Ovary (tissue), 7 donors: ENCODE measurements at regions not wholly inside any gene's neighbourhood (a gene's known extent, or its start where the extent isn't known, plus 50 kb on each side); places are given as distances from the start of the nearest gene placed in this dataset.

Source experiments
- DNase-seq, 5 donors: peaks; one replicate each; pipeline ENCODE4 v3.0.0-alpha.2; 2019 to 2020
- H3K27ac ChIP-seq, 2 donors: fragments of 200-600 bp; one replicate each; pipeline versions ENCODE4 v1.5.1 to v1.8.0; 2019 to 2022
- H3K27me3 ChIP-seq: fragments of 200-600 bp; one replicate; pipeline ENCODE4 v1.8.0; 2022
- H3K36me3 ChIP-seq: fragments of 200-600 bp; sonication (generic); one replicate; pipeline ENCODE4 v1.5.1; 2019
- H3K4me1 ChIP-seq: one replicate; pipeline ENCODE4 v1.8.1; 2013; ENCODE audit warnings: mild to moderate bottlenecking, moderate library complexity; ENCODE audit not compliant: insufficient read depth
- H3K4me3 ChIP-seq: fragments of 200-600 bp; sonication (generic); one replicate; pipeline ENCODE4 v1.5.1; 2017
- H3K9me3 ChIP-seq, 2 donors: fragments of 200-600 bp in 1 of 2; sonication (generic) in 1 of 2; one replicate each; pipeline versions ENCODE4 v1.5.1 to v1.8.1; 2013 to 2019; ENCODE audit warnings: mild to moderate bottlenecking in 1 of 2, moderate library complexity in 1 of 2
- EP300 ChIP-seq: sonication (generic); formaldehyde crosslinking; IDR thresholded peaks from one replicate; pipeline ENCODE4 v1.6.1; 2017; ENCODE audit warnings: antibody characterized with exemption
- POLR2A ChIP-seq: fragments of 450-650 bp; IDR thresholded peaks from one replicate; pipeline ENCODE4 v1.6.1; 2017; ENCODE audit warnings: antibody characterized with exemption, mild to moderate bottlenecking, moderate library complexity
- WGBS, 3 donors: extraction: QIAGEN DNeasy Blood & Tissue Kit in 1 of 3; methylation state at CpG; one replicate each; pipeline versions ENCODE4 v1.1.5 to v1.1.7; 2013 to 2017; 5-methylcytosine and 5-hydroxymethylcytosine counted together
- intact Hi-C, 4 donors: fragments of 100-400 bp; cut with DNase I; formaldehyde crosslinking; loops; one replicate each; pipeline versions ENCODE4 v1.11.0 to v1.15.1; 2022 to 2023
- TF ChIP-seq, protein P1 (sequence below), 3 donors: fragments of 450-650 bp in 2 of 3; fragments of 200-600 bp in 1 of 3; IDR thresholded peaks; one replicate each; pipeline versions ENCODE4 v1.5.1 to v1.8.0; 2016 to 2022; ENCODE audit warnings: antibody characterized with exemption in 3 of 3, mild to moderate bottlenecking in 1 of 3
- donor health status: DM: no; HTN: no; CAD: no; lungs with moderate emphysema.
- donor health status: DM: no; HTN: no; CAD: no.
- donor health status: Bipolar disorder and iron deficiency.
- donor health status: DM: no; HTN: no; CAD: no.
- donor health status: DM: yes; HTN: yes; CAD: no.

DNA sequence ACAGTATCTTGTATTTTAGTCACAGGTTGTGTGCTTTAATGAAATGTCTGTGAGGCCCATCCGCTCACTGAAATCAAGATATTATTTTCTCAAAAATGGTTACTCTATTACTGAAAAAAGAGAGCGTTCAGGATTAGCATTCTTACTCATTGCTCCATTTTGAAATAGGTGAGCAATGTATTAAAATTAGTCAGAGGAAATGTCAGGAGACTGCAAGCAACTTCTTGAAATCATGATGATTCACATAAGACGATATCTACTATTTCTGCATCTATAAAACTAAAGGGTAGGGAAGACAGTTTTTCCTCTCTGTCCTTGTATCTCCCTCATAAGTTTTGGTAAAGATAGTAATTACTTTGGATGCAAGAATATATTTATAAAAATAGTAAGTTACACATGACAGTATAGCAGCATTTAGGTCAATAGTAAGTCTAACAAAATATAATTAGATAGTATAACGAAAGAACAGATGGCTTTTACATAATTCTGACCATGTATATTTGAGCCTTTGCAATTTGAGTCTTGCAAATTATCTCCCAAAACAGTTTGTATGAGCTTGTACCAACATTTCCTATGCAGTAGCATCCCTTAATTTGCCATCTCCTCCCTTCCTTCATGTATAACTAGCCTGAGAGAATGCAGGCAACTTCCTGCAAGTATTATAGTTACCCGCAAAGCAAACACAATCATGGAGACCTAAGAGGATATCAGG is 937.8 kb downstream of the PCDH7 start:
- no peaks in the 10 kb centered on the region for H3K9me3 ChIP-seq
- no peak for DNase-seq
- 89 to 93% (median 91%) methylated on average over 5 of the region's 5 CpGs for WGBS, 3 donors
- H3K4me1 ChIP-seq: no peaks in the 10 kb centered on the region
- intact Hi-C loops: no loop called here
- H3K4me3 ChIP-seq: no peak overlapping the region
- no peak for TF ChIP-seq POLR2A
- TF ChIP-seq, protein P1, sequence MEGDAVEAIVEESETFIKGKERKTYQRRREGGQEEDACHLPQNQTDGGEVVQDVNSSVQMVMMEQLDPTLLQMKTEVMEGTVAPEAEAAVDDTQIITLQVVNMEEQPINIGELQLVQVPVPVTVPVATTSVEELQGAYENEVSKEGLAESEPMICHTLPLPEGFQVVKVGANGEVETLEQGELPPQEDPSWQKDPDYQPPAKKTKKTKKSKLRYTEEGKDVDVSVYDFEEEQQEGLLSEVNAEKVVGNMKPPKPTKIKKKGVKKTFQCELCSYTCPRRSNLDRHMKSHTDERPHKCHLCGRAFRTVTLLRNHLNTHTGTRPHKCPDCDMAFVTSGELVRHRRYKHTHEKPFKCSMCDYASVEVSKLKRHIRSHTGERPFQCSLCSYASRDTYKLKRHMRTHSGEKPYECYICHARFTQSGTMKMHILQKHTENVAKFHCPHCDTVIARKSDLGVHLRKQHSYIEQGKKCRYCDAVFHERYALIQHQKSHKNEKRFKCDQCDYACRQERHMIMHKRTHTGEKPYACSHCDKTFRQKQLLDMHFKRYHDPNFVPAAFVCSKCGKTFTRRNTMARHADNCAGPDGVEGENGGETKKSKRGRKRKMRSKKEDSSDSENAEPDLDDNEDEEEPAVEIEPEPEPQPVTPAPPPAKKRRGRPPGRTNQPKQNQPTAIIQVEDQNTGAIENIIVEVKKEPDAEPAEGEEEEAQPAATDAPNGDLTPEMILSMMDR (IDR thresholded peaks at IDR 0.05): no peak
- TF ChIP-seq EP300: no peak
- no peaks in the 10 kb centered on the region for H3K27me3 ChIP-seq
- H3K27ac ChIP-seq: no peak overlapping the region
- H3K36me3 ChIP-seq: no peaks in the 10 kb centered on the region

DNA sequence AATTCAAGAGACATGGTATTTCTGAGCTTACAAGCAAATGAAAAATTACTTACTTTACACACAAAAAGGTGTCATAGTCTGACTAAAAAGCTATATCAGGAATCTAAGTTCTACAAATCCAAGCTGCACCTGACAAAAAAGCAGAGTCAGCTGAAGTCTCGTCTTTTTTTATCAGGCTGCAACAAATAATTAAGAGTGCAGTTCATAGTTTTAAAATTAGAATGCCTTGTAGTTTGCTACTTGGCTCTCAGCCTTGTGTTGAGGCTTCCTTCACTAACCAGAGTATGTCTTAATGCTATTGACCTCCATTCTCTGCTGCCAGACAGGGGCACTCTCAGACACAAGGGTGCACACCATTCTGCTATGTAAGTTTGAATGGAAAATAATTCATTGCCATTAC is 940.7 kb downstream of the PCDH7 start:
- Histone ChIP-seq H3K27ac (no peak overlapping the region), H3K36me3 (no peaks in the 10 kb centered on the region), H3K4me1 (no peaks in the 10 kb centered on the region), H3K4me3 (no peak overlapping the region), H3K9me3 (no peaks in the 10 kb centered on the region), H3K27me3 (no peaks in the 10 kb centered on the region)
- intact Hi-C loops: no loop called here
- no peak for DNase-seq
- TF ChIP-seq, protein P1 (IDR thresholded peaks at IDR 0.05): no peak
- TF ChIP-seq EP300 (no peak), POLR2A (no peak)
- 5 to 20% (median 9%) methylated on average over 1 of the region's 1 CpG for WGBS, 3 donors

DNA sequence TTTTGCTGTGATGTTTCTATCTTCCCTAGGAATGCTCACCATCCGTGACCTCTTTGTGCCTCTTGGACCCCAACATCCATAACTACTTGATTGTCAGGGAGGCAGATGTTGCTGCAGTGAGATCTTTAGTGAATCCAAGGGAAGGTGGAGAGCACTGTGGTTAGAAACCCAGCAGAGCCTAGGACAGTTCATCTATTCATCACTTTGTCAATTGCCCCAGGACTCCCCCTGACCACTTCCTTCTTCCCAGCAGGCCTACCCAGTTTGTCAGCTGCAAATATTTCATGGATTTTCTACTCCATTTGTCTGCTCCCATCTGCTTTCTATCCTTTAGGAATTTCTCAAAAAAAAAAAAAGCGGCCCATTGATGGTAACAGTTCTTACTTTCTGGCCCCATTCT is 942.8 kb downstream of the PCDH7 start:
- intact Hi-C loops: no loop called here
- TF ChIP-seq EP300 (no peak), POLR2A (no peak)
- TF ChIP-seq, protein P1 (IDR thresholded peaks at IDR 0.05): no peak
- Histone ChIP-seq H3K4me3 (no peak overlapping the region), H3K27me3 (no peaks in the 10 kb centered on the region), H3K9me3 (no peaks in the 10 kb centered on the region), H3K27ac (no peak overlapping the region), H3K36me3 (no peaks in the 10 kb centered on the region), H3K4me1 (no peaks in the 10 kb centered on the region)
- no peak for DNase-seq
- 93 to 99% (median 97%) methylated on average over 2 of the region's 2 CpGs for WGBS, 3 donors

DNA sequence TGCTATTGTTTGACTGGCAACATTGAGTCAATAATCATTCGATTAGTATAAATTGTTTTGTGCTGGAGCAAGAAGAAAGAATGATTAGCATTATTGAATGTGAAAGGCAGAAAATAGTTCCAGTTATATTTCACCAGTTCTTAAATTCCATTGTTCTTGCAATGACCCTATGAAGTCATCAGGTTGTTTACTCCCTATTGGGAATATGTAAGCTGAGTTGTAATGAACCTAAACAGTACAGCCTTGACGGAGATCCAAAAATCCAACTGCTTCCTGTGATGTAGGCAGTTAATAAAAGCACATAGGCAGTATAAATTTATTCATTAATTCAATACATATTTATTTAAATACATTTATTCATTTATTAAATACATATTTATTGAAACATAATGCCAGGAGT is 947.5 kb downstream of the PCDH7 start:
- Histone ChIP-seq H3K27ac (no peak overlapping the region), H3K36me3 (no peaks in the 10 kb centered on the region), H3K4me3 (no peak overlapping the region), H3K4me1 (no peaks in the 10 kb centered on the region), H3K9me3 (no peaks in the 10 kb centered on the region), H3K27me3 (no peaks in the 10 kb centered on the region)
- TF ChIP-seq EP300 (no peak), POLR2A (no peak)
- TF ChIP-seq, protein P1 (IDR thresholded peaks at IDR 0.05): no peak
- WGBS, 3 donors: 53 to 65% (median 58%) methylated on average over 2 of the region's 2 CpGs
- no peak for DNase-seq
- intact Hi-C loops: no loop called here
